Heart left ventricle (tissue), 16 donors: ENCODE measurements at regions not wholly inside any gene's neighbourhood (a gene's known extent, or its start where the extent isn't known, plus 50 kb on each side); places are given as distances from the start of the nearest gene placed in this dataset.

Experiments
- ATAC-seq, 4 donors: fragments of 200-7000 bp; cut with Tn5 transposase; one replicate each; pipeline ENCODE4 v1.9.1; 2020 to 2022; ENCODE audit warnings: moderate library complexity in 4 of 4, mild to moderate bottlenecking in 3 of 4, moderate number of reproducible peaks in 1 of 4
- DNase-seq, 5 donors: peaks; one replicate each; pipeline ENCODE4 v3.0.0-alpha.2; 2020
- H3K27ac ChIP-seq, 12 donors: fragments of 200-600 bp; sonication (generic) in 4 of 12; one replicate each; pipeline versions ENCODE4 v1.5.0 to v1.8.0; 2016 to 2022; ENCODE audit warnings: mild to moderate bottlenecking in 2 of 12
- H3K27me3 ChIP-seq, 9 donors: fragments of 200-600 bp; sonication (generic) in 2 of 9; one replicate each; pipeline versions ENCODE4 v1.5.1 to v1.8.0; 2016 to 2022; ENCODE audit warnings: mild to moderate bottlenecking in 3 of 9
- H3K36me3 ChIP-seq, 9 donors: fragments of 200-600 bp; sonication (generic) in 2 of 9; one replicate each; pipeline versions ENCODE4 v1.5.0 to v1.8.0; 2018 to 2022; ENCODE audit warnings: mild to moderate bottlenecking in 2 of 9
- H3K4me1 ChIP-seq, 12 donors: fragments of 200-600 bp; sonication (generic) in 4 of 12; one replicate each; pipeline versions ENCODE4 v1.5.0 to v1.8.0; 2016 to 2022; ENCODE audit warnings: mild to moderate bottlenecking in 3 of 12
- H3K4me3 ChIP-seq, 12 donors: fragments of 200-600 bp; sonication (generic) in 4 of 12; one replicate each; pipeline versions ENCODE4 v1.5.0 to v1.8.0; 2017 to 2022; ENCODE audit warnings: mild to moderate bottlenecking in 9 of 12, moderate library complexity in 4 of 12
- H3K9me3 ChIP-seq, 12 donors: fragments of 200-600 bp; sonication (generic) in 4 of 12; one replicate each; pipeline versions ENCODE4 v1.5.0 to v1.8.0; 2016 to 2022; ENCODE audit warnings: mild to moderate bottlenecking in 1 of 12
- POLR2A ChIP-seq, 2 donors: fragments of 450-650 bp; IDR thresholded peaks; one replicate each; pipeline ENCODE4 v1.6.1; 2017; ENCODE audit warnings: antibody characterized with exemption in 2 of 2, mild to moderate bottlenecking in 2 of 2, moderate library complexity in 2 of 2
- WGBS, 4 donors: extraction: QIAGEN DNeasy Blood & Tissue Kit in 2 of 4; methylation state at CpG; one replicate each; pipeline versions ENCODE4 v1.1.5 to v1.1.7; 2013 to 2018; 5-methylcytosine and 5-hydroxymethylcytosine counted together
- intact Hi-C, 10 donors: fragments of 100-400 bp; cut with DNase I; formaldehyde crosslinking; loops; one replicate each; pipeline versions ENCODE4 v1.11.1 to v1.14.2; 2022
- TF ChIP-seq, protein P1 (sequence below), 12 donors: fragments of 200-600 bp; sonication (generic) in 4 of 12; IDR thresholded peaks; one replicate each; pipeline versions ENCODE4 v1.5.0 to v1.8.0; 2018 to 2022; ENCODE audit warnings: antibody characterized with exemption in 12 of 12, mild to moderate bottlenecking in 5 of 12
- donor health status: ischemic (EF 13 %, LVEDD 7.1; RV severe dilation, severe dysfunction).
- donor health status: healthy with polysubstance abuse.
- donor health status: DM: no; HTN: yes; CAD: no.
- donor health status: DM: no; HTN: no; CAD: no.
- donor health status: ischemic (EF 25% LVEDD 6.9; RV normal size, moderate dysfunction).
- donor health status: ischemic (EF 25% LVEDD 5.7; RV mildly dilated, moderate dysfunction).
- donor health status: healthy.
- donor health status: DM: yes; HTN: yes; CAD: no.
- donor health status: ischemic (EF 35%, LVEDD 5.7; RV mildly dilated, moderate dysfunction).
- donor health status: nonischemic (EF 11% LVEDD 7.7; RV severe dilation, severe dysfunction).
- donor health status: DM: yes; HTN: yes; CAD: no.
- donor health status: PGD.
- donor health status: ischemic (EF 29% LVEDD 5.4; RV normal size, mild dysfunction).
- donor health status: nonischemic (EF 23%, LVEDD 6.1; RV moderate dilation, normal function).

DNA sequence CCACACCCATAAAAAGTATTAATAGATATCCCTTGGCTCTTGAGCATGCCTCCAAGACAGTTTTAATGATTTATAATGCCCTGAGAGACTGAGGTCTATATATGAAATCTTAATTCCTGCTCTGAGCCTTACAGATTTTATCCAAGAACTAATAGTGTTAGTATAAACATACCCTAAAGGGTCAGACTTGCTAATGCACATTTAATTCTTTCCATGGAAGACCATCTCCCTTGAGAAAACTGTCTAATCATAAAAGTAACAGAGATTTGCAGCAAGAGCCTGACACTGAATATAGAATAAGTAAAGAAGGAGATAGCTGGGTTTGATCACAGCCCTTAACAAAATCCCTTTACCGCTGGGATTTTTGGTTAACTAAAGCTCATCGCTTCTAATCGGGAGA, 650.8 kb upstream of the KLF12 start:
- DNase-seq (no peak), ATAC-seq (no peak)
- no peaks in the 10 kb centered on the region for H3K36me3 ChIP-seq
- no peak for TF ChIP-seq POLR2A (IDR thresholded peaks at IDR 0.05)
- TF ChIP-seq, protein P1, sequence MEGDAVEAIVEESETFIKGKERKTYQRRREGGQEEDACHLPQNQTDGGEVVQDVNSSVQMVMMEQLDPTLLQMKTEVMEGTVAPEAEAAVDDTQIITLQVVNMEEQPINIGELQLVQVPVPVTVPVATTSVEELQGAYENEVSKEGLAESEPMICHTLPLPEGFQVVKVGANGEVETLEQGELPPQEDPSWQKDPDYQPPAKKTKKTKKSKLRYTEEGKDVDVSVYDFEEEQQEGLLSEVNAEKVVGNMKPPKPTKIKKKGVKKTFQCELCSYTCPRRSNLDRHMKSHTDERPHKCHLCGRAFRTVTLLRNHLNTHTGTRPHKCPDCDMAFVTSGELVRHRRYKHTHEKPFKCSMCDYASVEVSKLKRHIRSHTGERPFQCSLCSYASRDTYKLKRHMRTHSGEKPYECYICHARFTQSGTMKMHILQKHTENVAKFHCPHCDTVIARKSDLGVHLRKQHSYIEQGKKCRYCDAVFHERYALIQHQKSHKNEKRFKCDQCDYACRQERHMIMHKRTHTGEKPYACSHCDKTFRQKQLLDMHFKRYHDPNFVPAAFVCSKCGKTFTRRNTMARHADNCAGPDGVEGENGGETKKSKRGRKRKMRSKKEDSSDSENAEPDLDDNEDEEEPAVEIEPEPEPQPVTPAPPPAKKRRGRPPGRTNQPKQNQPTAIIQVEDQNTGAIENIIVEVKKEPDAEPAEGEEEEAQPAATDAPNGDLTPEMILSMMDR (IDR thresholded peaks at IDR 0.05) = no peak
- WGBS, 4 donors = 58 to 81% (median 71%) methylated on average over 3 of the region's 3 CpGs
- H3K4me1 ChIP-seq = no peaks in the 10 kb centered on the region
- H3K27me3 ChIP-seq = no peaks in the 10 kb centered on the region
- no peak overlapping the region for H3K4me3 ChIP-seq
- intact Hi-C loops = no loop called here
- H3K9me3 ChIP-seq = peaks cover 0 to under 1% (median 0%) of the 10 kb centered on the region in 12 donors
- no peak overlapping the region for H3K27ac ChIP-seq

DNA sequence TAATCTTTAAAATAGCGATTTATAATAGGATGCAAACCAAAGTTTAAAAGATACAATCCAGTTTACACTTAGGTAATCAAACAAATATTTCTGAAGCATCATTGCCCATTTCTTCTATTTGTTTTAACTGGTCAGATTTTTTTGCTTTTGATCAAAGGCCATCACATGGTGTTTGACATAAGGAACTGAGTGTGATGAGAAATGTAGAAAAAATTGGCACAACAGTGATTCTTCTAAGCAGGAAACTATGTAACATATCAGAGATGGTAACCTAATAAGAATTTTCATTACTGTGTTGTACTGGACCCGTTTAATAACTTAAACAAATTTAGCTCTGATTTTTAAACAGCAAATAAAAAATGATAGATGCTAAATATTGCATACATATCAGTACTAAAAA, 644.7 kb upstream of the KLF12 start:
- 72 to 77% (median 73%) methylated on average over 2 of the region's 2 CpGs for WGBS, 4 donors
- Histone ChIP-seq H3K27me3 (no peaks in the 10 kb centered on the region), H3K9me3 (no peaks in the 10 kb centered on the region), H3K4me3 (no peak overlapping the region), H3K36me3 (no peaks in the 10 kb centered on the region), H3K4me1 (no peaks in the 10 kb centered on the region), H3K27ac (no peak overlapping the region)
- no peak for TF ChIP-seq POLR2A (IDR thresholded peaks at IDR 0.05)
- TF ChIP-seq, protein P1 (IDR thresholded peaks at IDR 0.05) = no peak
- no peak for DNase-seq
- ATAC-seq = no peak
- intact Hi-C loops = no loop called here

- H3K27me3 ChIP-seq = no peaks in the 10 kb centered on the region
- 78 to 82% (median 81%) methylated on average over 4 of the region's 4 CpGs for WGBS, 4 donors
- no peak overlapping the region for H3K27ac ChIP-seq
- ATAC-seq (no peak), DNase-seq (no peak)
- no peak overlapping the region for H3K4me3 ChIP-seq
- no peaks in the 10 kb centered on the region for H3K36me3 ChIP-seq
- H3K9me3 ChIP-seq = no peaks in the 10 kb centered on the region
- no peak for TF ChIP-seq POLR2A (IDR thresholded peaks at IDR 0.05)
- TF ChIP-seq, protein P1 (IDR thresholded peaks at IDR 0.05) = no peak
- H3K4me1 ChIP-seq = no peaks in the 10 kb centered on the region
- intact Hi-C loops = no loop called here
These were observed 643.9 kb upstream of the KLF12 start for GRCh38 chr13:74778087-74778486.

DNA sequence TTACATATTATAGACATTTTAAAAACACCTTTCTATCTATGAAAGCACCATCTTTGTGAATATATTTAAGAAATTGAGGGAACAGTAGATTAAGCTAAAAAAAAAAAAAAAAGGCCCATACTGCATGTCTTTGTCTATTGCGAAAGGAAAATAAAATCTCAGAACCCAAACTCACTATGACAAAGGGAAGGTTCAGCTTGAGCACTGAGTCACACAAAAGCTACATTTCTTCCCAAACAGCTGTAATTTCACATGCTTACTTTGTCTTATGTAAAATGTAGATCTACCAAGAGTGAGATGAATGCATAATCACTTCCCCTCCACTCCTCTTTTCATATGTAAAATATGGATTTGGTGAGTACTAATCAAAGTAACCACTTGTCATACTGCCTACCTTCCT, 640.1 kb upstream of the KLF12 start:
- intact Hi-C loops = no loop called here
- WGBS, 4 donors = 94 to 98% (median 96%) methylated on average over 1 of the region's 1 CpG
- no peak for ATAC-seq
- Histone ChIP-seq H3K36me3 (no peaks in the 10 kb centered on the region), H3K9me3 (peaks cover 0 to 5% (median 0%) of the 10 kb centered on the region in 12 donors), H3K27me3 (no peaks in the 10 kb centered on the region), H3K4me1 (peaks cover 0 to 9% (median 0%) of the 10 kb centered on the region in 12 donors), H3K27ac (no peak overlapping the region), H3K4me3 (no peak overlapping the region)
- TF ChIP-seq, protein P1 (IDR thresholded peaks at IDR 0.05) = no peak
- DNase-seq = no peak
